Suppressor macrophage treated with lipopolysaccharide for 1 hour (primary cell): ENCODE measurements at regions not wholly inside any gene's neighbourhood (a gene's known extent, or its start where the extent isn't known, plus 50 kb on each side); places are given as distances from the start of the nearest gene placed in this dataset.

Experiments used
- DNase-seq, 3 donors: peaks; one replicate each; pipeline ENCODE4 v3.0.0-alpha.2; 2020 to 2022

GRCh38 chr20:43304598-43304997, 114.9 kb upstream of the PTPRT start:
- DNase-seq, result no peak

- DNase-seq, result no peak
Observed at GRCh38 chr20:43302936-43303335, 113.2 kb upstream of the PTPRT start.

GRCh38 chr20:43300901-43301300, 111.2 kb upstream of the PTPRT start:
- no peak for DNase-seq

GRCh38 chr20:43295781-43296180, 106.1 kb upstream of the PTPRT start:
- no peak for DNase-seq

- no peak for DNase-seq
Observed at GRCh38 chr20:43295263-43295662, 105.6 kb upstream of the PTPRT start.

- no peak for DNase-seq
Observed at GRCh38 chr20:43294031-43294430, 104.3 kb upstream of the PTPRT start.

- DNase-seq, result no peak
Observed at GRCh38 chr20:43293068-43293786, 103.5 kb upstream of the PTPRT start.

- no peak for DNase-seq
Observed at GRCh38 chr20:43292222-43292621, 102.5 kb upstream of the PTPRT start.

GRCh38 chr20:43287637-43288036, 97.9 kb upstream of the PTPRT start:
- peak in 1 of 3 donors; percentile 4 for DNase-seq

- DNase-seq, result no peak
Observed at GRCh38 chr20:43285170-43285569, 95.5 kb upstream of the PTPRT start.

GRCh38 chr20:43284486-43284885, 94.8 kb upstream of the PTPRT start:
- peak in 1 of 3 donors; percentile 4 for DNase-seq

- DNase-seq, result no peak
Observed at GRCh38 chr20:43283126-43283525, 93.4 kb upstream of the PTPRT start.

- no peak for DNase-seq
Observed at GRCh38 chr20:43271980-43272379, 82.3 kb upstream of the PTPRT start.

- DNase-seq, result no peak
Observed at GRCh38 chr20:43265449-43265848, 75.7 kb upstream of the PTPRT start.

GRCh38 chr20:43263226-43263625, 73.5 kb upstream of the PTPRT start:
- DNase-seq, result no peak

GRCh38 chr20:43262341-43262740, 72.6 kb upstream of the PTPRT start:
- no peak for DNase-seq

- DNase-seq, result no peak
Observed at GRCh38 chr20:43255877-43256276, 66.2 kb upstream of the PTPRT start.

- no peak for DNase-seq
Observed at GRCh38 chr20:43252761-43253160, 63.1 kb upstream of the PTPRT start.

GRCh38 chr20:43248341-43248740, 58.6 kb upstream of the PTPRT start:
- no peak for DNase-seq

GRCh38 chr20:43247361-43247760, 57.7 kb upstream of the PTPRT start:
- no peak for DNase-seq

GRCh38 chr20:43244647-43245046, 54.9 kb upstream of the PTPRT start:
- no peak for DNase-seq

GRCh38 chr20:43243672-43244269, 54.1 kb upstream of the PTPRT start:
- DNase-seq, result no peak

- DNase-seq, result no peak
Observed at GRCh38 chr20:43241057-43241702, 51.5 kb upstream of the PTPRT start.
